ENCODE measurements at regions not wholly inside any gene's neighbourhood (a gene's known extent, or its start where the extent isn't known, plus 50 kb on each side); places are given as distances from the start of the nearest gene placed in this dataset.

DNA sequence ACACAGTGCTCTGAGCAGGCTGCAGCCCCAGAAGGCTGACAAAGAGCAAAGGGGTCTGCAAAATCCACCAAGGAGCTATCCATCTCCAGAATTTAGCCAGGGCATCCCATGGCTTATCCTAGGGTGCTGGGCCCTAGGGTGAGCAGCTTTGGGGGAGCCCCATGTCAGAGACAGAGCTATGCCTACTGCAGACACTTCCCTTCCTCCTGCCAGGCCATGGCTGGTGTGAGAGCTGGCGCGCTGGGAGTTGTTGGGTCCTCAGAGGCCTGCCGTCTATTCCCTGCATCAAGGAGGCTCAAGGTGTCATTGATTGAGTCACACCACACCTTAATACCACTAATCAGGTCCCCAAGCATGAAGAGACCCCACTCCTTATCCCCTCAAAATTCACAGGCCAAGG, 85.3 kb upstream of the TP53I11 start:
- no peak for FAIRE-seq
- DNase-seq (ENCODE audit: low spot score): no peak

DNA sequence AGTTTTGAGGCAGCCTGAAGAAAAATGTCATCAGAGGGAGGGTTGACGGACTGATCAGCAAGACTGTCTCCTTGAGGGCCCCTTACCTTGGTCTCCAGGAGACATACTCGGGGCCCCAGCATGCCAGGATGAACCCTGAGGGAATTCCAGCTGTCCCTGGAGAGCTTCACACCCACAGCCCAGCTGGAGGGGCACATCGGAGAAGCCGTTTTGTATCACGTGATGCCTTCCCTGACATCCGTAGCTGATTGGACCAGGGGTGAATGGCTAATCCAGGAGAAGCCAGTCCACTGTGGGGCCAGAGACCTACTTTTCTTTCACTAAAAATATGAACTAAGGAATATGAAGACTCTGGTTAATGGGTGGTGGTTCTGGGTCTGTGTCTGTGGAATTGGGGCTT, 86.0 kb upstream of the TP53I11 start:
- FAIRE-seq: no peak

DNA sequence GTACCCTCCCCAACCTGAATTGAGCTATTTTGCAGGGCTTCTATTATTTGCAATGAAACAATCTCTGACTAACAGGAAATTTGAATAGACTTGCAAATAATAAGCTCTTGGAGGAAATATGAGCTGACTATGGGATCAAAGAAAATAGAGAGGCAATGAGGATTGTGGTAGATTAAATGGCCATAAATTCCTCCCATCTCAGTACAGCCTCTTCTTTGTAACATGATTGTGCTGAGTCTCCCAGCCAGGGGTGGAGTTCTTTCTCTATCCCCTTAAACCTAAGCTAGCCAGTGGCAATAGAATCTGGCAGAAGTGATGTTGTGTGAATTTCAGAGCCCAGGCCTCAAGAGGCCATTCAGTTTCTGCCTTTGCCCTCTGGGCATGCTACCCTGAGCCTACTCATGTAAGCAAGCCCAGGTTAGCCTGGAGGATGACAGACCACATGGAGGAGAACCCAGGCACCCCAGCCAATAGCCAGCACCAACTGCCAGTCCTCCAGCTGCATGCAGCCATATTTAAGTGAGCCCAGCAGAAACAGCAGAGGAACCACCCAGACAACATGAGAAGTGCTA, 86.8 kb upstream of the TP53I11 start:
- FAIRE-seq: no peak

More for the DNA sequence above, 86.0 kb upstream of the TP53I11 start:
- no peak for DNase-seq (ENCODE audit: low spot score)

DNA sequence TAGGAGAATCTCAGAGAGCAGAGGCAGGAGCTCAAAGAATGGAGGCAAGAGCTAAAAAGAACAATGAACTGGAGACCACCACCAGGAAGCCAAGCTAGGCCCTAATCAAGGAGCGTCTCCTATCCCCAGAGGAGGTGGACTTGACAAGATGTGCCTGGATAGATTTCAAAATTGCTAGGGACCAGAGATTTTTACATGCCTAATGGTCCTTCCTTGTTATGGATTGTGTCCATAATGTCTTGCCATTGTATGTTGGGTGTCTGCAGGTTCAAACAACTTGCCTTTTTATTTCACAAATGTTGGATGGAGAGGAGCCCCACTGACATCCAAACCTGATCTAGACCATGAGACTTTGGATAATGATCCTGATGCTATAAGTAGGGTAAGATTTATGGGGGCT, 88.2 kb upstream of the TP53I11 start:
- DNase-seq (ENCODE audit: low spot score) (no peak), FAIRE-seq (no peak)

More for the DNA sequence above, 86.8 kb upstream of the TP53I11 start:
- no peak for DNase-seq (ENCODE audit: low spot score)

DNA sequence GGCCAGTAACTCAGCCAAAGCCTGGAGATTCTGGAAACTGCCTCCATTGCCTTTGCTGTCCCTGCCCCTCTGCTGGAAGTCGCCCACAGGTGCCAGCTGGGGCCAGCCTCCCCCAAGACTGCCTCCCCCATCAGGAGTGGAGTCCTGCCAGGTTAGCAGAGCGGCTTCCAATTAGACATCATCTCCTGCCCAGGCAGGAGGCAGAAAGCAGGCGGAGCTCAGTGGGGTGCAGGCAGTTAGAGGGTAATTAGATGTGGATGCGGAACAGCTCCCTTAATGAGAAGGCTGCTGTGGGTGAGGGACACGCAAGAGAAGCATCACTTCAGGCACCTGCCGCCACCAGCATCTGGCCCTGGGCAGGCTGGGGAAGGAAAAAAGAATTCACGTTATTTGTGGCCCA, 90.9 kb upstream of the TP53I11 start:
- no peak for DNase-seq (ENCODE audit: low spot score)
- FAIRE-seq: no peak

DNA sequence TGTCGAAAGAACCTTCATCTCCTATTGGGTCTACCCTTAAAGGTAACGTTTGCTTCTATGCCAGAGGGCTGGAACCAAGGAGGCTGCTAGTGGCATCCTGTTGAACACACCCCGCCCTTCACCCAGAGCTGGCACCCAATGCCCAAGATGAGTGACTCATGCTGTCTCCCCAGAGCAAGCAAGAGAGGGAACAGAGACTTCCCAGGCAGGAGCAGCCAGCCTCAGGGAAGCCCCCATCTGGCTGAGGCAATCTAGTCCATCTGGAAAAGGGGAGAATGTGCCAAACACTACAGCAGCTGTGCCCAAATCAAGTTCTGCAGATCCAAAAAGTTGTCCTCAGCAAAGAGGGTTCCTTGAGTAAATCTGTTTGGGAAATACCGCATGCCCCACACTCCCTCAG, 91.9 kb upstream of the TP53I11 start:
- no peak for DNase-seq (ENCODE audit: low spot score)
- no peak for FAIRE-seq

DNA sequence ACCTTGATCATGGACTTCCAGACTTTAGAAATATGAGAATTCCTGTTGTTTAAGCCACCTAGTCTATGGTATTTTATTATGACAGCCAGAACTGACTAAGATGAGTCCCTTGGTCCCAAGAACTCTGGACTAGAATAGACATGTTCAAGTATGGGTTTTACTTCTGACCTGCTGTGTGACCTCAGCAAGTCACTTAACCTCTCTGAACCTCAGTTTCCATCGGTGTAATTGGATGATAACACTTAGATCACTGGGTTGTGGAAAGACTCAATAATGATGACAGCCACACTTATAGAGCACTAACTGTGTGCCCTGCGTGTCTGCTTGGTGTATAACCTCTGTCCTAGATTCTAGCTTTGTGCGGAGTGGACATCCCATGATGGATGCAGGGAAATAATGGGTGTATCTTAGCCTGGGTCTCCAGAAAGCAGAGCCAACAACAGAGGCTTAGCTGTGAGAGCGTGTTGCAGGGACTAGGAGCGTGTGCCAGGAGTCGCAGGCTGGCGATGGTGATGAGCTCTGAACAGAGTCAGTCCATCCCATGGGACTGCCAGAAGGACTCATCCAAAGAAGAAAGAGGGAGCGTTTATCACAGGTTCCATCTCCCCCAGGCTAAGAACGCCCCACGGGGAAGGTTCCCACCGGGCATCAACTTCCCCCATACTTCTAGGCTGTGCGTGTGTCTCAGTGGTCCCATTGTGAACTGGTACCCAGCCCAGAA, 93.2 kb upstream of the TP53I11 start:
- FAIRE-seq (no peak), DNase-seq (ENCODE audit: low spot score) (no peak)

DNA sequence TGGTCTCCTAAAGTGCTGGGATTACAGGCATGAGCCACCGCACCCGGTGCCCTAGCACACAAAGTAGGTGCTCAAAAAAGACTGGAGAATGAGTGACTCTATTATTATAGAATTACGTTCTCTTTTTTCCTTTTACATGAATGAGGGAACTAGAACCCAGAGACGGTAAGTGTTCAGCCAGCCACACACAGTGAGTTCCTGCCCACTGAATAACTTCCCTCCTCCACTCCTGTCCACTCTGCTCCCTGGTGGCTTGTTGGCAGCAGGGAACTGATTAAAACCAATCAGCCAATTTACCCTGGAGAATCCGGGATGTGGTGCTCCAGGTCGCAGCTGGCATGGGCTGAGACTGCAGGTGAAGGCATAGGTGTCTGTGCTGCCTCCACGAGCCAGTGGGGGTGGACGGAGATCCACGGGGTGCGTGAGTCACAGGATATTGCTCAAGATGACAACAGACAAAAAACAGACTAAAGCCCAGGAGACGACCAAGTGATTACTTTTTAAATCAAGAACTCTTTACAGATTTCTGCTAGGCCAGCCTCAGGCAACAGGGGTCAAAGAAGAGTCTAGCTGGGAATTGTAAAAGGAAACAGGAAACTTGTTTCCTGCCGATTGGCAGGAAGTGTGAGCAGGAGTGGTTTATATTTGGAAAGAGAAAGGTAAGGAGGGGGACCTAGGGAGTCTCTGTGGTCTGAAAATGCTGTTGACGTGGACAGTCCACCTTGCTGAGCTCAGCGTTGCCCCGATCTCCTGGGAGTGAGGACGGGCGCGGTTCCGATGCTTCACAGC, 95.2 kb upstream of the TP53I11 start:
- peak; percentile 28 for DNase-seq (ENCODE audit: low spot score)

DNA sequence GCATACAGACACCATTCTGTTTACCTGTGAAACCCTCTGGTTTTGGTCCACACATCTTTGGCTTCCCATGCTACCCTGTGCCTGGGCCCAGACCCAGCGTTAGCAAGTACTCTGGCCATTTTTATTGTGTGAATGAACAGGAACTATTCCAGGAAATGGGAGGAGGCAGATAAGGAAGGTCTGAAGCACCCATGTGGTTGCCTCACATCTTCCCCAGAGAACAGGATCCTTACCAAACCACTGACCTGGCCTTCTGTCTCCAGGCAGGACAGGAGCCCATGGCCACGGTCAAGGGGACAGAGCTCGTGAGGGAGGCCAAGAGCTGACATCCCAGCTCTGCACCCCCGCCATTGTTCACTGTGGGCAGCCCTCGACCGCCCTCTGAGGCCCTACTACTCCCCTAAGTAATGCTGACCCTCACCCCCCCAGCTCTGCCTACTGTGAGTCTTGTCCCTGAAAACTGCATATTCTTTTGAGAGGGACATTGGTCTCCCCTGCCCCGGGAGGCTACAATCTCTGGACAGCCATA, 97.7 kb upstream of the TP53I11 start:
- FAIRE-seq (no peak), DNase-seq (ENCODE audit: low spot score) (no peak)

More for the DNA sequence above, 95.2 kb upstream of the TP53I11 start:
- FAIRE-seq: no peak

DNA sequence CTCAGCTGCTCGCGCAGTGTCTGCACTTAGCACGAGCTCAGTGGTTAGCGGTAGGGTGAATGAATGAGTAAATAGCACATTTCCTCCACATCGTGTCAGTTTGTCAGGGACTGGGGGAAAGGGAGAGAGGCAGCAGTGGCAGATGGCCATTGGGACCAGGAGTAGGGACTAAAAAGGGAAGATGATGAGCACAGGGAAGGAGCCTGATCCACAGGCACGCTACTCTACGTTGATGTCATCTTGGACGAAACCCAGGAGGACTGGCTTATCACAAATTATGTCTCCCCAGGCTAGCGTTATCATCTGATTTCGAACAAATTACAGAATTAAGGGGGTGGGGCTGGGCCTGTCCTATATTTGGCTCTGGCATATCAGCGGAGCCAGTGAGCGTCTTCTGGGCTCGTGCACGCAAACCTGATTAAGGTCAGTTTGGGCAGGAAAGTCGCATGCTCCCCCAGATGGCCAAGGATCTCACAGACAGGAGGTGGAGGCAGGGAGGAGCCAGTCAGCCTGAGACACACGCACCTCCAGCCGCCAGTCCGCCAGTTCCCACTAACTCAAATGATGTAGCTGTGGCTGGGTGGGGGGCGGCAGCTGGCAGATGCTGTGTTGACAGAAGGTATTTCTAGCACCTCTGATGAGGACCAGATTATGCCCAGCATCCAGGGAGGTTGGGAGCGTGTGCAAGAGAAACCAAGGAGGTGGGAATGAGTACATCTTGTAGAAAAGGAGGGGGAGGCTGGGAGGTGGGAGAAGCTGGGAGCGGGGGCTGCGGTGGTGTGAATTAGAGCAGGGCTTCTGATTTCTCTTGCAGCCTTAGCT, 97.4 kb upstream of the PRDM11 start:
- no peak for DNase-seq (ENCODE audit: low spot score)
- FAIRE-seq: no peak

DNA sequence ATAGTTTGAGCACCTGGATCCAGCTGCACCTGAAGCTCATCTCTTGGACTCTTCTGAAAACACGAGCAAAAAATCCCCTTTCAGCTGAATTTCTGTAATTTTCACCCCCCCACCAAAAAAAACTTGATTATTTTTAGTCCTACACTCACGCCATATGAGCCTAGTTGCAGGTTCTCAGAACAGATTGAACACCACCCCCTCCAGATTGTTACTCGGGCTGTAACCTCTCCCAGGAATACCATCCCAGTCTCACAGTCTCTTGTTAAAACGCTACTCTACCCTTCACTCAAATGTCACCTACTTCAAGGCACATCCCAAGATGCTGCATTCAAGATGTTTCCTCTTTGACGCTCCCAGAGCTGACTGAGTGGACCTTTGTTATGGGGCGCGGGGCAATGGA, 96.3 kb upstream of the PRDM11 start:
- no peak for DNase-seq (ENCODE audit: low spot score)
- no peak for FAIRE-seq

DNA sequence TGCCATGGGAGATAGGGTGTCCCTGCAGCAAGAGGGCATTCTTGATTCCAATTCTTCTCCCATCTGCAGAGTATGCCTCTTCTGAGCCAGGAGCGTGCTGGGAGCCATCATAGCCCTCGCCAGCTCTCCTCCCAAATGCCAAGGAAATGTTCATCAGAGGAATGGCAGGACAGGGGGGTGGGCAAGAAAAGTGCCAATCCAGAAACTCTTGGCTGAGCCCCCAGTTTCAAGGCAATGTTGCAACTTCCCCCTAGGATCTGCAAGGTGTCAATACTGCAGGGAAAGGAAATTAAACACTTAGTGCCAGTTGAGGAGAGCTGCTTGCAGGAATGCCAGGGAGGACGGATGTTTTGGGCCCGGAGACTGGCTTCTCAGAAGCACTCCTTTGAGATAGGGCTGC, 94.8 kb upstream of the PRDM11 start:
- DNase-seq (ENCODE audit: low spot score) (no peak), FAIRE-seq (no peak)

DNA sequence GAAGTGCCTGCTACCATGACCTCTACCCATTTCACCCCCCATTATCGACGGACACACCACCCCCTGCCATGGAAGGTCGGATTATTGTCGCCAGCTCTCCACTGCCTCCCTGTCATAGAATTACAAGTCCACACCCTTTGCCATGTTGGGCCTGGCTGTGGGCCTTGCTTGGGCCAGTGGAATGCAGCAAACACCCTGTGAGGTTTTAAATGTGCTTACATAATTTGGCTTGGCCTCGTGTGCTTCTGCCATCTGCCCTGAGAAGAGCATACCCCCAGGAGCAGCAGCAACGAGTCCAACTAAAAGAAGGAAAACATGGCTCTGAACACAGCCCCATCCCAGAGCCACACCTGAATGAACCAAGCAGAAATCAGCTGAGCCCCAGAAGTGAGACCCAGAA, 94.1 kb upstream of the PRDM11 start:
- no peak for FAIRE-seq
- no peak for DNase-seq (ENCODE audit: low spot score)

DNA sequence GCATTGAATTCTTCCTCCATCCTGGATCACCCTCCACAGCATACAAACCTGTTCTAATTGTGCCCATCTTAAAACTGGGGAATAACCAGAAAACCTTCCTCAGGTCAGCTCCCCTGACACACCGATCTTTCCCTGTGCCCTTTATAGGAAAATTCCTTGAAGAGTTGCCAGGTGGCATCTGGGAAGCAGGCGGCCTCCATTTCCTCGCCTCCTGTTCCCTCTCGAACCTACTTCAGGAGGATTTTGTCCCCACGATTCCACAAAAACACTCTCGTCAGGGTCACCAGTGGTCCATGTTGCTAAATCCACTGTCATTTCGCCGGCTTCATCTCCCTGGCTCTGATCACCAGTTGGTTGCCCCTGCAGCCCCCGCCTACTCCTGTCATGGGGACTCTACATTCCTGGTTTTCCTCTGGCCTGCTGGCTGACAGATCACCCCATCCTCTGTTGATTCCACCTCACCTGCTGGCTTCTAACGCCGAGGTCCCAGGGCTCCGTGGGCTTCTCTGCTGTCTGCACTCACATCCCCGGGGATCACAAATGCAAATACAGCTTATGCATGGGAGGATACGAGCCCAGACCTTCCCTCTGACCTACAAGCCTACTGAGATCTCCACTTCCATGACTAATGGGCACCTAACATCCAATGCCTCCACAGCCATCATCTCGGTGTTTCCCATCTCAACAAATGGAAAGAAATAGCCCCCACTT, 92.5 kb upstream of the PRDM11 start:
- FAIRE-seq (no peak), DNase-seq (ENCODE audit: low spot score) (no peak)

DNA sequence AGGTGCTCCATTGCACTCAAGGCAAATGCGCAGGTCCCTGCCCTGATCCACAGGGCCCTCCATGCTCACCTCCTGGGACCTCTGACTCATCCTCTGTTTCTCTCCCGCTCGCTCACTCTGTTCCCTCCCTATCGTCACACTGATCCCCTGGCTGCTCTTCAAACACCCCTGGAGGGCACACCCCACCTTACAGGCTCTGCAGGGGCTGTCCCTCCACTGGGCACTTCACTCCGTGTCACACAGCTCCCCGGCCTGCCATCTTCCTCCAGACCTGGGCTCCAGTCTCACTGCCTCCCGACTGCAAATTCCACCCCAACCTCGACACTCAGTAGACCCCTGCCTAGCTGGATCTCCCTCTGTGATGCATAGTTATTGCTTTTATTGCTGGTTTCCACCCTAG, 91.5 kb upstream of the PRDM11 start:
- FAIRE-seq (no peak), DNase-seq (ENCODE audit: low spot score) (no peak)

DNA sequence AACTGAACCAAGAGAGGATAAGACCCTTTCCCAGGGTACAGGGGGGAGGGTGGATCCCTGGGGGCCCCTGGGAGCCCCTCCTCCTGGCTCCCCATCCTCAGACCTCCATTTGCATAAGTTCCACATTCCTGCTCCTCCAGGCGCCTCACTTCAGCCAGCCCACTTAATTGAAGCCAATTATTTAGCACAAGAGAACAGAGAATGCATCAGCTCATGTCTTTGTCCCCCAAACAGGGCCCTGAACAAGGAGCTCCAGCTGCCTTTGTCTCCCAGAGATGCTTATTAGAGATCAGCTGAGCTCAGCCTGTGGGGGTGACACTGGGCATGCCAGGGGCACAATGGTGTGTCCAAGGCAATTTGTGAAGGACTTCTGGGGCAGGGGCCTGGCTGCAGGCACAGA, 89.9 kb upstream of the PRDM11 start:
- DNase-seq (ENCODE audit: low spot score) (no peak), FAIRE-seq (no peak)

DNA sequence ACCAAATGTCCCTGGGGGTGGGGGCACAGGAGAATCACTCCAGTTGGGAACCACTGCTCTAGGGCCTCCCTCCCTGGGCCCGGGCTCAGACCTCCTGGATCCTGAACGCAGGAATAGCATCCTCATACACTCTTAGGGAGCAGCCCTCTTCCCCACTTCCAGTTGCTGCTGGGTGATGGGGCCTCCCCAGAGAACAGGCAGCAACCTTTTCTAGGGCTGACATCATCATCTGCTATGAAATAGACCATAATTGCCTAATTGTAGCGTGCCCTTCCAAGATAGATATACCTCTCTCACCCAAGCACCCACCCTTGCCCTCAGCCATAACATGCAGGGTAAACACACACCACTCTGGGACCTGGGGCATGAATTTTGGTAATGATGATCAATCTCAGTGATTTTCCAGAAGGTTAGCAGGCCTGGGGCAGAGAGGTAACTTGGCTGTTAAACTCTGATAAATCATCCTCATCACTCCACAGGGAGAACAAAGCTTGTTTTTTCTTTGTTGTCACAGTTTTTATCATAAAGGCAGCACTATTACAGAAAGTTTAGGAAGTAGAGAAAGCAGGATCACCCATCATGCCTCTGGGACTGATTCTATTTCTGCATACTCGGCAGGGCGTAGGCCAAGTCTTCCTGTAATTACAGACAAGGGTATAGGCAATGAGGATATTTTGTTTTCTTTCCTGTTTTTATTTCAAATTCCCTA, 88.3 kb upstream of the PRDM11 start:
- DNase-seq (ENCODE audit: low spot score) (no peak), FAIRE-seq (no peak)

DNA sequence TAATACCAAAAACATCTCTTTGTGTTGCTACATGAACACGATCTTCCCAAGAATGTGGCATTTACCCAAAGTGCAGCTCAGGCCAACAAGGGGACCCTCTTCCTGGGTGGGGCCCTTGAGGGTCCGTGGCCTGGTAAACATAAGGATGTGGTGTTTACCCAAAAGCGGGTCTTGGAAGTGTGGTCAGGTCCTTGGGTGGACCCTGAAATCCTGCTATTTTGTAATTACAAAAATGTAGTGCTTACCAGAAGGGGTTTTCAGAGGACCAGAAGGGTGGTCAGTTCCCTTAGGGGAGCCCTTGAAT, 87.8 kb upstream of the PRDM11 start:
- DNase-seq (ENCODE audit: low spot score): no peak
- FAIRE-seq: no peak

DNA sequence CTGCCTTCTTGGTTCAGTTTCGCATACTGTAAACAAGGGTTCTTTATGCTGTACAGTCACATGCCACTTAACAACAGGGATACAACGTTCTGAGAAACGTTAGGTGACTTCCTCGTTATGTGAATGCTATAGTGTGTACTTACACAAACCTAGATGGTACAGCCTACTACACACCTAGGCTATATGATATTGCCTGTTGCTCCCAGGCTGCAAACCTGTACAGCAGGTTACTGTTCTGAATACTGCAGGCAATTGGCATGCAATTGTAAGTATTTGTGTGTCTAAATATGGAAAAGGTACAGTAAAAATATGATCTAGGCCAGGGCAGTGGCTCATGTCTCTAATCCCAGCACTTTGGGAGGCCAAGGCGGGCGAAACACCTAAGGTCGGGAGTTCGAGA, 85.7 kb upstream of the PRDM11 start:
- no peak for DNase-seq (ENCODE audit: low spot score)
- FAIRE-seq: no peak

DNA sequence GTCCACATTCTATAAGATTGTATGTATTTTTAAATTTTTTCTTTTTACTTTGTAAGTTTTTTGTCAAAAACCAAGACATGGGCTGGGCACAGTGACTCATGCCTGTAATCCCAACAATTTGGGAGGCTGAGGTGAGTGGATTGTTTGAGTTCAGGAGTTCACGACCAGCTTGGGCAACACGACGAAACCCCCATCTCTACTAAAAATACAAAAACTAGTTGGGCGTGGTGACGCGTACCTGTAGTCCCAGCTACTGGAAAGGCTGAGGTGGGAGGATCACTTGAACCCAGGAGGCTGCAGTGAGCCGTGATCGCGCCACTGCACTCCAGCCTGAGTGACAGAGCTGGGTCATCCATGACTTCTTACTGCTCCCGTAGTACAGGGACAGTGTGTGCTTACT, 84.8 kb upstream of the PRDM11 start:
- no peak for FAIRE-seq
- DNase-seq (ENCODE audit: low spot score): no peak

DNA sequence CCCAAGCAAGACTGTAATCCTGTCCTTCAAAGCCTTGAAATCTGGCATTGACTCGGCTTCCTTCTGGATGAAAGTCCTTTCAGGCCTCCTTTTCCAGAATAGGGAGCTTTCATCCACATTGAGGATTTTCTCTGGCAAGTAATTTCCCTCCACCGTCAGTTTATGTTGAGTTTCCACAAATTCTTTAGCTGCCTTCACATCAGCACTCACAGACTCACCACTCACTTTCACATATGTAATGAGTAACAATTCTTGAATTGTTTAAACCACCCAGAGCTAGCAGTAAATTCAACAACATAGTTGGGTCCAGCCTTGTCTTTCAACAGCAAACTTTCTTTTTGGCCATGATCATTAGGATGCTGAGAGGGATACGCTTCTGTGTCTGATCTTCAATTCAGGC, 84.3 kb upstream of the PRDM11 start:
- no peak for FAIRE-seq
- no peak for DNase-seq (ENCODE audit: low spot score)

Measured in RCC 7860 (cell line).